HuH-7 (cell line): ENCODE measurements at regions not wholly inside any gene's neighbourhood (a gene's known extent, or its start where the extent isn't known, plus 50 kb on each side); places are given as distances from the start of the nearest gene placed in this dataset.

Experiments
- DNase-seq: peaks from one replicate; pipeline ENCODE4 v3.0.0; 2011; ENCODE audit warnings: low spot score

- no peak for DNase-seq
Measured at GRCh38 chr10:42973870-42974692, 102.8 kb upstream of the RET start.

GRCh38 chr10:42974693-42975002, 102.2 kb upstream of the RET start:
- no peak for DNase-seq

GRCh38 chr10:42975005-42975493, 101.8 kb upstream of the RET start:
- DNase-seq = no peak

GRCh38 chr10:42975558-42976340, 101.1 kb upstream of the RET start:
- DNase-seq = peak; percentile 13

GRCh38 chr10:42976351-42977031, 100.4 kb upstream of the RET start:
- no peak for DNase-seq

GRCh38 chr10:42977032-42977416, 99.8 kb upstream of the RET start:
- no peak for DNase-seq

GRCh38 chr10:42979181-42979580, 97.7 kb upstream of the RET start:
- no peak for DNase-seq

- no peak for DNase-seq
Measured at GRCh38 chr10:42979721-42980467, 97.0 kb upstream of the RET start.

GRCh38 chr10:42980553-42981357, 96.1 kb upstream of the RET start:
- DNase-seq = no peak

GRCh38 chr10:42981358-42982236, 95.3 kb upstream of the RET start:
- DNase-seq = no peak

GRCh38 chr10:42982891-42983506, 93.9 kb upstream of the RET start:
- no peak for DNase-seq

- no peak for DNase-seq
Measured at GRCh38 chr10:42983591-42983990, 93.3 kb upstream of the RET start.

GRCh38 chr10:42984035-42984610, 92.7 kb upstream of the RET start:
- DNase-seq = no peak

- no peak for DNase-seq
Measured at GRCh38 chr10:42984761-42985325, 92.0 kb upstream of the RET start.

- DNase-seq = no peak
Measured at GRCh38 chr10:42985436-42986316, 91.2 kb upstream of the RET start.

GRCh38 chr10:42986633-42987032, 90.2 kb upstream of the RET start:
- no peak for DNase-seq

- no peak for DNase-seq
Measured at GRCh38 chr10:42987121-42987541, 89.7 kb upstream of the RET start.

GRCh38 chr10:42987575-42987974, 89.3 kb upstream of the RET start:
- no peak for DNase-seq
